ENCODE measurements at regions not wholly inside any gene's neighbourhood (a gene's known extent, or its start where the extent isn't known, plus 50 kb on each side); places are given as distances from the start of the nearest gene placed in this dataset.

DNA sequence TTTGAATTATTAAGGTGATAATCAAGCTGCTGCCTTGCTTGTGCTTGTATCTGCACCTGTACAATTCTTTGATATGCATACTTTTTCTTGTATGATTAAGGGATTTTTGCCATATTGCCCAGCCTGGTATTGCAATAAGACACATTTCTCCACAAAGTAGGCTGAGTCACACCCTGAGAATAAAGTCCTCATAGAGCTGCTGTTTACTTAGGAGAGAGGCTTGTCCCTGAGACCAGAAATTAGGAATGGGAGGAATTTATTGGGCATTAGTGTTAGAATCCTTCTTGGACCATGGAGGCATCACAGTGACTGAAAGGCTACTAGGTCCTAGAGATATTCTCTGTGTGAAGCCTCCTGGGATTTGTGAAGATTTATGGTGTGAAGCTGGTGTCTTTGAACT is 506.8 kb upstream of the FBXO33 start:
- Histone ChIP-seq H3K9me3 (ENCODE audit: low read depth, low read length) (no peaks in the 10 kb centered on the region), H3K9ac (ENCODE audit: insufficient read length) (no peak overlapping the region), H3K36me3 (ENCODE audit: insufficient read depth, low read length) (no peaks in the 10 kb centered on the region), H3K4me3 (no peak overlapping the region), H3K27ac (no peak overlapping the region)
- no peak for DNase-seq (ENCODE audit: low read depth, low spot score)
- TF ChIP-seq FOXP2 (optimal IDR thresholded peaks at IDR 0.05; ENCODE audit: control extremely low read depth, extremely low read length, insufficient read depth) (no peak), EZH2 (IDR thresholded peaks at IDR 0.05) (no peak), POLR2AphosphoS5 (IDR thresholded peaks at IDR 0.05; ENCODE audit: borderline replicate concordance, low read depth, low read length) (no peak)

DNA sequence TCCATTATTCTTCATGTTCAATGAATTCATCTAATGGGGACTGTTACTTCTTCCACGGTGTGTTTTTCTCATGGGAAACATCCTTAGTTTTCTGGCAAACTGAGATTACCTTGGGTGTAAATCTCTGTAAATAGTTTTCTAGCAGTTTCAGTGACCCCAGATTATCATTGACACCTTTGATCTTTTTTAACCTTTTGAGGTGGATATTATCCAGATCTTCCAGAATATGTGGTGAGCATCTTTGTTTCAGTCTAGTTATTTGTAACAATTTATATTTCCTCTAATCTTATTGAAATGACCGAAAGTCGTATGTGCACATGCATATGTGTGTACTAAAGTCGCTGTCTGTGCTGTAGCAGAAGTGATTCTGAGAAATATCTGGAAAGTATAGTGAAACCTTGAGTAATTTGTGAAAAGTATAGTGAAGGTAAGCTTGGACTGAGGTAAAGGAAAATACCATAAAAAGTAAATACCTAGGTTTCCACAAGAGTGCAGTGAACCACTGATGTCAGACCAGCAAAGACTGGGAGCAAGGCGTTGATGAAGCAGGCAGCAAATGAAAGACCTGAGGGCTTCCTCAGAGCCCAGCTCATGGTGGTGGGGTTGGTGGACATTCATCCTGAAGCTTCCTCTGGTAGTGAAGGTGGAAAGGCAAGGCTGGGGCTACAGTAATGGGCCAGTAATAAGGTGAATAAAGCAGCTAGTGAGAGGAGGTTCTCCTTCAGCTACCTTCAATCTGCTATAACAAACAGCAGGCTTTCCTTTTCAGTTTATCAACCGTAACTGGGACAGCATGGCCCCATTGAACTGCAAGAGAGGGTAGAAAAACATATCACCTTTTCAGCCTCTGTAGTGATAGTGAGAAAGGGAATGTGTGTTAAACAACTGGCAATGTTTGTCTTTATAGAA is 480.2 kb upstream of the FBXO33 start:
- no peak overlapping the region for H3K27ac ChIP-seq
- H3K9ac ChIP-seq (ENCODE audit: insufficient read length), result no peak overlapping the region
- no peaks in the 10 kb centered on the region for H3K9me3 ChIP-seq (ENCODE audit: low read depth, low read length)
- H3K36me3 ChIP-seq (ENCODE audit: insufficient read depth, low read length), result no peaks in the 10 kb centered on the region
- DNase-seq (ENCODE audit: low read depth, low spot score), result no peak
- H3K4me3 ChIP-seq, result no peak overlapping the region
- TF ChIP-seq POLR2AphosphoS5 (IDR thresholded peaks at IDR 0.05; ENCODE audit: borderline replicate concordance, low read depth, low read length) (no peak), FOXP2 (optimal IDR thresholded peaks at IDR 0.05; ENCODE audit: control extremely low read depth, extremely low read length, insufficient read depth) (no peak), EZH2 (IDR thresholded peaks at IDR 0.05) (no peak)

DNA sequence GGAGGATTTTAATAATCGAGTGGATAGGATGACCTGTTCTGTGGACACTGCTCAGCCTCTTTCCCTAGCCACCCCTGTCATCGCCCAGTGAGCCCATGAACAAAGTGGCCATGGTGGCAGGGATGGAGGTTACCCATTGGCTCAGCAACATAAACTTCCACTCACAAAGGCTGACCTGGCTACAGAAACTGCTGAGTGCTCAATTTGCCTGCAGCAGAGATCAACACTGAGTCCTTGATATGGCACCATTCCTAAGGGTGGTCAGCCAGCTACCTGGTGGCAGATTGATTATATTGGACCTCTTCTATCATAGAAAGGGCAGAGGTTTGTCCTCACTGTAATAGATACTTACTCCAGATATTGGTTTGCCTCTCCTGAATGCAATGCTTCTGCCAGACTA is 465.4 kb upstream of the FBXO33 start:
- TF ChIP-seq POLR2AphosphoS5 (IDR thresholded peaks at IDR 0.05; ENCODE audit: borderline replicate concordance, low read depth, low read length), result no peak
- no peak for TF ChIP-seq FOXP2 (optimal IDR thresholded peaks at IDR 0.05; ENCODE audit: control extremely low read depth, extremely low read length, insufficient read depth)
- TF ChIP-seq EZH2 (IDR thresholded peaks at IDR 0.05), result no peak
- Histone ChIP-seq H3K9me3 (ENCODE audit: low read depth, low read length) (no peaks in the 10 kb centered on the region), H3K4me3 (no peak overlapping the region), H3K36me3 (ENCODE audit: insufficient read depth, low read length) (no peaks in the 10 kb centered on the region), H3K9ac (ENCODE audit: insufficient read length) (no peak overlapping the region), H3K27ac (no peak overlapping the region)
- DNase-seq (ENCODE audit: low read depth, low spot score), result no peak

DNA sequence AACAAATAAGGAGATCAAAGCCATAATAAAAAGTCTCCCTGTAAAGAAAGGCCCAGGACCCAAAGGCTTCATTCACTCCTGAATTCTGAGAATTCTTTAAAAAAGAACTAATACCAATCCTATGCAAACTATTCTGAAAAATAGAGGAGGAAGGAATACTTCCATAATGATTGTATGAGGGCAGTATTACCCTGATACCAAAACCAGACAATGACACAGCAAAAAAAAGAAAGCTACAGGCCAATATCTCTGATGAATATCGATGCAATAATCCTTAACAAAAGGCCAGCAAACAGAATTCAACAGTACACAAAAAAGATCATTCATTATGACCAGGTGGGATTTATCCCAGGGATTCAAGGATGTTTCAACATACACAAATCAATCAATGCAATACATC is 457.8 kb upstream of the FBXO33 start:
- no peak overlapping the region for H3K4me3 ChIP-seq
- no peak overlapping the region for H3K27ac ChIP-seq
- H3K36me3 ChIP-seq (ENCODE audit: insufficient read depth, low read length), result no peaks in the 10 kb centered on the region
- H3K9ac ChIP-seq (ENCODE audit: insufficient read length), result no peak overlapping the region
- DNase-seq (ENCODE audit: low read depth, low spot score), result no peak
- TF ChIP-seq FOXP2 (optimal IDR thresholded peaks at IDR 0.05; ENCODE audit: control extremely low read depth, extremely low read length, insufficient read depth) (no peak), POLR2AphosphoS5 (IDR thresholded peaks at IDR 0.05; ENCODE audit: borderline replicate concordance, low read depth, low read length) (no peak), EZH2 (IDR thresholded peaks at IDR 0.05) (no peak)
- no peaks in the 10 kb centered on the region for H3K9me3 ChIP-seq (ENCODE audit: low read depth, low read length)

DNA sequence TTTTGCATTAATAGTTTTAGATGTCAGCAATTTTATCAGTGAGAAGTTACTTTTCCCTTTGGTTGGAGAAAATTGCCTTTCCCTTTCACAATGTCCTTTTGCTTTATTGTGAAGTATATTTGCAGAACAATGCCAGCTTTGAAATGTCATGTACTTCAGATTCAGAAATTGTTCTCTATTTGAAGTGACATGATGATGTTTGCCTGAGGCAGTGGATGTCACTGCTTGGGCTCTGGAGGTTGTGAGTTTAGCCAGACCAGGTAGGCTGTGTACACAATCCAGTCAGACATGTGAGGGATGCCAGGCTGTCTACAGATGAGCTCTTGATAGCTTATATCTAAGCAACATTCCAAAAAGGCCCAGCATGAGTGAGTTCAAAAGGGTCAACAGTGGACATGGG is 451.9 kb upstream of the FBXO33 start:
- no peak for DNase-seq (ENCODE audit: low read depth, low spot score)
- TF ChIP-seq FOXP2 (optimal IDR thresholded peaks at IDR 0.05; ENCODE audit: control extremely low read depth, extremely low read length, insufficient read depth), result no peak
- TF ChIP-seq POLR2AphosphoS5 (IDR thresholded peaks at IDR 0.05; ENCODE audit: borderline replicate concordance, low read depth, low read length), result no peak
- TF ChIP-seq EZH2 (IDR thresholded peaks at IDR 0.05), result no peak

DNA sequence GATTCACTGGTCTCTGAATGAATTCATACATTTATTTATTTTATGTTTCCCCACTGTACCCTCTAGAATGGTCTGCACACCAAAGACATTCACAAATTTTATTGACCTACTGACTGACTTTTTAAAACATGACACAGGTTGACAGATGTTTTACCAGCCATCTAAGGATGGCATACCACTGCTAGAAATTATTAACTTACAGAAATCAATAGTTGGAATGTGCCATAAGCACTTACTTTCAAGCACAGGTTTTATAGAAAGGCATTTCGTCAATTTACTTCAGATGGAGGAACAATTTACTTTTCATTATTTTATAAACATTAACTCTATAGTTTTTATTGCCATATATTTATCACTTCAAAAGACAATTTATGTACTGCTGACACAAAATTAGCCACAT is 448.7 kb upstream of the FBXO33 start:
- H3K9ac ChIP-seq (ENCODE audit: insufficient read length), result no peak overlapping the region

More for the DNA sequence above, 451.9 kb upstream of the FBXO33 start:
- H3K9ac ChIP-seq (ENCODE audit: insufficient read length), result no peak overlapping the region
- no peaks in the 10 kb centered on the region for H3K9me3 ChIP-seq (ENCODE audit: low read depth, low read length)
- no peaks in the 10 kb centered on the region for H3K36me3 ChIP-seq (ENCODE audit: insufficient read depth, low read length)
- no peak overlapping the region for H3K27ac ChIP-seq
- no peak overlapping the region for H3K4me3 ChIP-seq

DNA sequence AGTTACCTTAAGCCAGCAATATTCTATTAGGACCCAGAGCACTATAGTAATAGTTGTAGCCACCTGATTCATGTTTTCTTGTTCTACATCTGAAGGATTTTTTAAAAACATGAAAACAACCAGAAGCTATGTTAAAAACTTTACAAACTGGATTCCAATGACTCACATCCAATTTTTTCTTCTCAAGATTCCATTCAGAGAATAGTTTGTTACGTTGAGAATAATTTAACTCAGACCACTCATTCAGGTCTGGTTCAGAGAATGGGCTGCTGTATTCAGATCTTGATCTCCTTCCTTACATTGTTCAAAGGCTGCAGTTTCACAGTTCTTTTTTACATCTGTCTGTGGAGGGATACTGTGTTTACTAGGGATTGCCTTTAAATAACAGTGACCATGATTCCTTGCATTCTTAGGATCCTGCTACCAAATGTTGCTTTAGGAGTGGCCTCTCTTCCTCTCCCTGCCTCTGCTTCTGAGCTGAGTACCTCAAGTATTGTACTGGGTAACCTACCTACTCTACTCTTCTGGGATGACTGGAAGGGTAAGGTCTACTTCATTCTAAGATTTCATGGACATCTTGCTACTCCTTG is 448.0 kb upstream of the FBXO33 start:
- no peaks in the 10 kb centered on the region for H3K9me3 ChIP-seq (ENCODE audit: low read depth, low read length)
- H3K27ac ChIP-seq, result no peak overlapping the region
- no peak for DNase-seq (ENCODE audit: low read depth, low spot score)
- H3K9ac ChIP-seq (ENCODE audit: insufficient read length), result no peak overlapping the region
- no peaks in the 10 kb centered on the region for H3K36me3 ChIP-seq (ENCODE audit: insufficient read depth, low read length)
- no peak overlapping the region for H3K4me3 ChIP-seq
- TF ChIP-seq POLR2AphosphoS5 (IDR thresholded peaks at IDR 0.05; ENCODE audit: borderline replicate concordance, low read depth, low read length), result no peak
- TF ChIP-seq FOXP2 (optimal IDR thresholded peaks at IDR 0.05; ENCODE audit: control extremely low read depth, extremely low read length, insufficient read depth), result no peak
- no peak for TF ChIP-seq EZH2 (IDR thresholded peaks at IDR 0.05)

More for the DNA sequence above, 448.7 kb upstream of the FBXO33 start:
- no peak overlapping the region for H3K4me3 ChIP-seq
- H3K9me3 ChIP-seq (ENCODE audit: low read depth, low read length), result no peaks in the 10 kb centered on the region
- no peak overlapping the region for H3K27ac ChIP-seq
- TF ChIP-seq FOXP2 (optimal IDR thresholded peaks at IDR 0.05; ENCODE audit: control extremely low read depth, extremely low read length, insufficient read depth), result no peak
- TF ChIP-seq EZH2 (IDR thresholded peaks at IDR 0.05), result no peak
- TF ChIP-seq POLR2AphosphoS5 (IDR thresholded peaks at IDR 0.05; ENCODE audit: borderline replicate concordance, low read depth, low read length), result no peak
- H3K36me3 ChIP-seq (ENCODE audit: insufficient read depth, low read length), result no peaks in the 10 kb centered on the region
- DNase-seq (ENCODE audit: low read depth, low spot score), result no peak

DNA sequence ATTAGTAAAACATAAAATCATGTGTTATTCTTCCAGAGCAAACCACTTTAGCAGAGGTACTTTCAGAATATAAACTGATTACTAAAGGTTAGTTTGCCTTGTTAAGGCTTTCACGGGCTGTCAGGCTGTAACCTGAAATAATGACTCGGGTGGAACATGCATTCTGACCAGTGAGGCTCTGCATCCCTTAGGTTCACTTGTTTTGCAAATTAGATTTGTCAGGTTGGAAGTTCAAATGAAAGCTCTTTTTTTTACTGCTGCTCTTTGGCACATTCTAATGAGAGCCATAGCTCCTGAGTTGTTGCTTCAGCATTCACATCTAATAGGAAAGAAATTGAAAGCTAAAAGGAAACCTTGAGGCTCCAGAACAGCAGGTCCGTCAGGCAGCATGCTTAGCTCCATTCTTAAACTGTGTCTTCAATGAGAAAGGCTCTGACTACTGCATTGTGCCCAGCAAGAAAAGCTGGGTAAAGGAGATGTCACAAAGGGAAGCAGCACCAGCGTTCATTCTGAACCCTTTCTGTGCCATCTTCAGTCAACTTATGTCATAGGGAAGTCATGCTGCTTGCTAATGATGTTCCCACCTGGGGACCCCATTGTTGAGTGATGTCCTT is 445.5 kb upstream of the FBXO33 start:
- no peak overlapping the region for H3K27ac ChIP-seq
- no peak for TF ChIP-seq EZH2 (IDR thresholded peaks at IDR 0.05)
- no peak for TF ChIP-seq FOXP2 (optimal IDR thresholded peaks at IDR 0.05; ENCODE audit: control extremely low read depth, extremely low read length, insufficient read depth)
- no peak for TF ChIP-seq POLR2AphosphoS5 (IDR thresholded peaks at IDR 0.05; ENCODE audit: borderline replicate concordance, low read depth, low read length)
- no peak overlapping the region for H3K9ac ChIP-seq (ENCODE audit: insufficient read length)
- DNase-seq (ENCODE audit: low read depth, low spot score), result no peak
- H3K36me3 ChIP-seq (ENCODE audit: insufficient read depth, low read length), result no peaks in the 10 kb centered on the region
- H3K4me3 ChIP-seq, result no peak overlapping the region
- no peaks in the 10 kb centered on the region for H3K9me3 ChIP-seq (ENCODE audit: low read depth, low read length)
